GM10266 (cell line): ENCODE measurements at regions not wholly inside any gene's neighbourhood (a gene's known extent, or its start where the extent isn't known, plus 50 kb on each side); places are given as distances from the start of the nearest gene placed in this dataset.

Experiments used
- DNase-seq: peaks from one replicate; pipeline ENCODE4 v3.0.0; 2012; ENCODE audit errors: extremely low spot score
- CTCF ChIP-seq: IDR thresholded peaks from 2 replicates; pipeline ENCODE4 v1.5.1; 2012; ENCODE audit warnings: mild to moderate bottlenecking, low read depth; ENCODE audit not compliant: control insufficient read depth, insufficient read depth; ENCODE audit errors: missing control alignments

GRCh38 chr2:221170548-221170947 is 401.6 kb downstream of the EPHA4 start:
- no peak for TF ChIP-seq CTCF
- DNase-seq: no peak

GRCh38 chr2:221176667-221177066 is 395.4 kb downstream of the EPHA4 start:
- no peak for TF ChIP-seq CTCF
- DNase-seq: no peak

- no peak for DNase-seq
- no peak for TF ChIP-seq CTCF
These were observed 394.0 kb downstream of the EPHA4 start for GRCh38 chr2:221178139-221178538.

GRCh38 chr2:221186873-221187272 is 385.2 kb downstream of the EPHA4 start:
- TF ChIP-seq CTCF: no peak
- no peak for DNase-seq

GRCh38 chr2:221189431-221190067 is 382.6 kb downstream of the EPHA4 start:
- DNase-seq: no peak
- no peak for TF ChIP-seq CTCF

- TF ChIP-seq CTCF: no peak
- DNase-seq: no peak
These were observed 376.3 kb downstream of the EPHA4 start for GRCh38 chr2:221195829-221196228.

GRCh38 chr2:221197225-221197856 is 374.8 kb downstream of the EPHA4 start:
- TF ChIP-seq CTCF: no peak
- DNase-seq: no peak
